CD14-positive monocyte (primary cell): ENCODE measurements at regions not wholly inside any gene's neighbourhood (a gene's known extent, or its start where the extent isn't known, plus 50 kb on each side); places are given as distances from the start of the nearest gene placed in this dataset.

ENCODE experiments used
- DNase-seq, 3 donors: peaks; one replicate each; pipeline ENCODE4 v3.0.0-alpha.2; 2011 to 2022
- H2AFZ ChIP-seq: 2 replicates; pipeline ENCODE4 v1.6.0; 2012; ENCODE audit warnings: mild to moderate bottlenecking, low read depth, low read length, inconsistent platforms; ENCODE audit not compliant: insufficient read depth, poor library complexity, severe bottlenecking
- H3K27ac ChIP-seq, 2 donors: 1 replicate in 1 of 2; 2 replicates in 1 of 2; pipeline ENCODE4 v1.5.1; 2012 to 2013; ENCODE audit warnings: low read length in 2 of 2, control low read depth in 1 of 2, inconsistent platforms in 1 of 2, low read depth in 1 of 2, mild to moderate bottlenecking in 1 of 2
- H3K27me3 ChIP-seq, 2 donors: one replicate each; pipeline versions ENCODE4 v1.6.0 to v1.6.1; 2011 to 2013; ENCODE audit warnings: low read length in 2 of 2; ENCODE audit not compliant: control insufficient read depth in 2 of 2, insufficient read depth in 2 of 2
- H3K36me3 ChIP-seq, 2 donors: replicated peaks in 1 of 2; 1 replicate in 1 of 2; 2 replicates in 1 of 2; pipeline versions ENCODE4 v1.5.1 to v1.6.1; 2012 to 2013; ENCODE audit warnings: low read length in 2 of 2, control low read depth in 1 of 2, inconsistent platforms in 1 of 2, mild to moderate bottlenecking in 1 of 2; ENCODE audit not compliant: insufficient read depth in 2 of 2, control insufficient read depth in 1 of 2
- H3K4me1 ChIP-seq, 2 donors: 1 replicate in 1 of 2; 2 replicates in 1 of 2; pipeline versions ENCODE4 v1.5.1 to v1.6.1; 2012 to 2013; ENCODE audit warnings: low read length in 2 of 2, control low read depth in 1 of 2, inconsistent platforms in 1 of 2, mild to moderate bottlenecking in 1 of 2, moderate library complexity in 1 of 2; ENCODE audit not compliant: insufficient read depth in 2 of 2, control insufficient read depth in 1 of 2
- H3K4me2 ChIP-seq: replicated peaks from 2 replicates; pipeline ENCODE3; 2012; ENCODE audit warnings: low read length, moderate library complexity, mild to moderate bottlenecking; ENCODE audit not compliant: poor library complexity, severe bottlenecking; ENCODE audit errors: extremely low read depth
- H3K4me3 ChIP-seq, 3 experiments: fragments of 200-600 bp in 1 of 3; sonication (generic) in 1 of 3; replicated peaks in 1 of 3; 1 replicate in 2 of 3; 2 replicates in 1 of 3; pipeline ENCODE4 v1.5.1; 2011 to 2013; ENCODE audit warnings: low read length in 3 of 3, mild to moderate bottlenecking in 3 of 3, control low read depth in 2 of 3, low read depth in 2 of 3, inconsistent platforms in 1 of 3, moderate library complexity in 1 of 3
- H3K79me2 ChIP-seq: 2 replicates; pipeline ENCODE4 v1.6.0; 2012; ENCODE audit warnings: mild to moderate bottlenecking, control low read depth, inconsistent platforms, low read length, moderate library complexity; ENCODE audit not compliant: insufficient read depth
- H3K9ac ChIP-seq: 2 replicates; pipeline ENCODE4 v1.6.0; 2017; ENCODE audit warnings: low read length, mild to moderate bottlenecking; ENCODE audit not compliant: insufficient read depth, poor library complexity, severe bottlenecking
- H3K9me3 ChIP-seq, 2 donors: replicated peaks in 1 of 2; 1 replicate in 1 of 2; 2 replicates in 1 of 2; pipeline versions ENCODE4 v1.5.1 to v1.6.1; 2012 to 2013; ENCODE audit warnings: low read length in 2 of 2, control low read depth in 1 of 2; ENCODE audit not compliant: control insufficient read depth in 1 of 2, insufficient read depth in 1 of 2
- H4K20me1 ChIP-seq: 2 replicates; pipeline ENCODE4 v1.6.0; 2012; ENCODE audit warnings: mild to moderate bottlenecking, low read length, control low read depth, moderate library complexity; ENCODE audit not compliant: insufficient read depth
- H3K27ac Mint-ChIP-seq, 7 donors: one replicate each; pipeline ENCODE4 v1.8.0; 2020; ENCODE audit warnings: mild to moderate bottlenecking in 7 of 7, mixed read lengths in 7 of 7, moderate library complexity in 6 of 7, inconsistent platforms in 2 of 7
- H3K27me3 Mint-ChIP-seq, 3 donors: one replicate each; pipeline ENCODE4 v1.8.0; 2021 to 2022; ENCODE audit warnings: low read depth in 3 of 3, mild to moderate bottlenecking in 3 of 3, mixed read lengths in 3 of 3, moderate library complexity in 3 of 3, inconsistent platforms in 1 of 3
- H3K36me3 Mint-ChIP-seq, 2 donors: one replicate each; pipeline ENCODE4 v1.8.0; 2020; ENCODE audit warnings: mixed read lengths in 2 of 2, inconsistent platforms in 1 of 2, mild to moderate bottlenecking in 1 of 2
- H3K4me1 Mint-ChIP-seq: one replicate; pipeline ENCODE4 v1.8.0; 2020; ENCODE audit warnings: mild to moderate bottlenecking, mixed read lengths
- H3K4me3 Mint-ChIP-seq, 2 donors: one replicate each; pipeline ENCODE4 v1.8.0; 2020; ENCODE audit warnings: mild to moderate bottlenecking in 2 of 2, mixed read lengths in 2 of 2, moderate library complexity in 1 of 2
- H3K9me3 Mint-ChIP-seq, 7 donors: one replicate each; pipeline ENCODE4 v1.8.0; 2020 to 2022; ENCODE audit warnings: mixed read lengths in 7 of 7, mild to moderate bottlenecking in 6 of 7, moderate library complexity in 6 of 7, inconsistent platforms in 2 of 7
- WGBS: methylation state at CpG from one replicate; pipeline ENCODE4 v1.1.5; 2013; ENCODE audit warnings: missing lambda C conversion rate; ENCODE audit not compliant: insufficient coverage; 5-methylcytosine and 5-hydroxymethylcytosine counted together
- intact Hi-C, 2 donors: fragments of 100-400 bp; cut with micrococcal nuclease; formaldehyde crosslinking; loops; one replicate each; pipeline versions ENCODE4 v1.15.0 to v1.15.1; 2023
- TF ChIP-seq, protein P1 (sequence below): fragments of 200-600 bp; IDR thresholded peaks from one replicate; pipeline ENCODE4 v1.8.0; 2022; ENCODE audit warnings: antibody characterized with exemption, mild to moderate bottlenecking

DNA sequence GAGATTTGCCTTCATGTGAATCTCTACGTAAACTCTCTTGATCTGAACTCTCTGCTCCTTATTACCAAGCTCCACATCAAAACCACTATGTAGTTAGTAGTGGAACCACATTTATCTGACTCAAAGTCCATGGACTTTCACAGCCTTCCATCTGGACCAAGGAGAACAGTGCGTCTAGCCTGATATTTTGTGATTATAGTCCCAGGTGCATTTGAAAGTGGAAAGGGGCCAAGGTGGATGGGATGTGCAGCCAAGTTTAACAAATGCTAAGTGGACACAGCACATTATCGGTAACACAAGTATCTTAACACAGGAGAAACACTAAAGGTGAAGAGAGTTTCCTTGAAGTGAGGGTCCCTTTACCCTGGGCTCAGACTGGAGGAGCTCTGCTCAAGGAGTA lies 281.2 kb upstream of the SGK1 start:
- Histone ChIP-seq H3K79me2 (no peaks in the 10 kb centered on the region), H3K27me3 (no peaks in the 10 kb centered on the region), H2AFZ (no peak overlapping the region), H3K4me3 (no peak overlapping the region), H3K27ac (no peak overlapping the region), H3K9ac (no peak overlapping the region), H3K36me3 (no peaks in the 10 kb centered on the region), H3K4me2 (no peak overlapping the region), H4K20me1 (no peaks in the 10 kb centered on the region), H3K9me3 (peaks cover 7 to 15% of the 10 kb centered on the region in 2 donors), H3K4me1 (peaks cover 8 to 9% of the 10 kb centered on the region in 2 donors)
- Mint-ChIP-seq H3K27ac (no peak overlapping the region), H3K4me3 (no peak overlapping the region), H3K27me3 (peaks cover 0 to 2% (median 0%) of the 10 kb centered on the region in 3 donors), H3K4me1 (peaks cover 9% of the 10 kb centered on the region), H3K36me3 (peaks cover 0 to 4% of the 10 kb centered on the region in 2 donors), H3K9me3 (peaks cover 13 to 20% (median 16%) of the 10 kb centered on the region in 7 donors)
- no peak for DNase-seq
- TF ChIP-seq, protein P1, sequence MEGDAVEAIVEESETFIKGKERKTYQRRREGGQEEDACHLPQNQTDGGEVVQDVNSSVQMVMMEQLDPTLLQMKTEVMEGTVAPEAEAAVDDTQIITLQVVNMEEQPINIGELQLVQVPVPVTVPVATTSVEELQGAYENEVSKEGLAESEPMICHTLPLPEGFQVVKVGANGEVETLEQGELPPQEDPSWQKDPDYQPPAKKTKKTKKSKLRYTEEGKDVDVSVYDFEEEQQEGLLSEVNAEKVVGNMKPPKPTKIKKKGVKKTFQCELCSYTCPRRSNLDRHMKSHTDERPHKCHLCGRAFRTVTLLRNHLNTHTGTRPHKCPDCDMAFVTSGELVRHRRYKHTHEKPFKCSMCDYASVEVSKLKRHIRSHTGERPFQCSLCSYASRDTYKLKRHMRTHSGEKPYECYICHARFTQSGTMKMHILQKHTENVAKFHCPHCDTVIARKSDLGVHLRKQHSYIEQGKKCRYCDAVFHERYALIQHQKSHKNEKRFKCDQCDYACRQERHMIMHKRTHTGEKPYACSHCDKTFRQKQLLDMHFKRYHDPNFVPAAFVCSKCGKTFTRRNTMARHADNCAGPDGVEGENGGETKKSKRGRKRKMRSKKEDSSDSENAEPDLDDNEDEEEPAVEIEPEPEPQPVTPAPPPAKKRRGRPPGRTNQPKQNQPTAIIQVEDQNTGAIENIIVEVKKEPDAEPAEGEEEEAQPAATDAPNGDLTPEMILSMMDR, result no peak
- whole genome bisulfite sequencing, result no CpG with 5 or more reads among the region's 3 CpGs
- intact Hi-C loops, result no loop called here

DNA sequence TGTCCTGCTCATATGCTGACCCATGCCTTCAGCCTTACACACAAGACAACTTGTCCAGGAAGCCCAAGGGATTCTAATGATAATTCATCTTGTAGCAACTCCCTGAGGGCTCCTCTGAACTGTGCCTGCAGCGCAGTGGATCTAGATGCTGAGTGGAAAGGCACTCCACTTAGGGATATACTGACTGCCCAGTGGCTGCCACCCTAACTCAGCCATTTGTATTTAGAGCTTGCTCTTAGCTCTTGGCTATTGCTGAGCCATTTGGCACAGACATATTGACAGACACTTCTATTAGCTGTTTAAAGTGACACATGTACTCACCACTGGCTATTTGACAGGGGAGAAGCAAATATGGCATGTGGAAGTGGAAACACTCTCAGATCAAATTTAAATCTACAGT lies 278.3 kb upstream of the SGK1 start:
- Histone ChIP-seq H3K9ac (no peak overlapping the region), H2AFZ (no peak overlapping the region), H3K4me1 (peaks cover 8 to 12% of the 10 kb centered on the region in 2 donors), H3K79me2 (no peaks in the 10 kb centered on the region), H3K4me3 (no peak overlapping the region), H3K27me3 (no peaks in the 10 kb centered on the region), H3K36me3 (no peaks in the 10 kb centered on the region), H3K9me3 (peaks cover 7 to 12% of the 10 kb centered on the region in 2 donors), H4K20me1 (no peaks in the 10 kb centered on the region), H3K4me2 (no peak overlapping the region), H3K27ac (no peak overlapping the region)
- Mint-ChIP-seq H3K27me3 (peaks cover 0 to 2% (median 0%) of the 10 kb centered on the region in 3 donors), H3K4me1 (peaks cover 9% of the 10 kb centered on the region), H3K27ac (no peak overlapping the region), H3K4me3 (no peak overlapping the region), H3K36me3 (peaks cover 0 to 4% of the 10 kb centered on the region in 2 donors), H3K9me3 (peaks cover 7 to 17% (median 12%) of the 10 kb centered on the region in 7 donors)
- DNase-seq, result no peak
- TF ChIP-seq, protein P1, result no peak
- WGBS, result 100% methylated on average over 1 of the region's 1 CpG
- intact Hi-C loops, result no loop called here
